ENCODE measurements at regions not wholly inside any gene's neighbourhood (a gene's known extent, or its start where the extent isn't known, plus 50 kb on each side); places are given as distances from the start of the nearest gene placed in this dataset.

DNA sequence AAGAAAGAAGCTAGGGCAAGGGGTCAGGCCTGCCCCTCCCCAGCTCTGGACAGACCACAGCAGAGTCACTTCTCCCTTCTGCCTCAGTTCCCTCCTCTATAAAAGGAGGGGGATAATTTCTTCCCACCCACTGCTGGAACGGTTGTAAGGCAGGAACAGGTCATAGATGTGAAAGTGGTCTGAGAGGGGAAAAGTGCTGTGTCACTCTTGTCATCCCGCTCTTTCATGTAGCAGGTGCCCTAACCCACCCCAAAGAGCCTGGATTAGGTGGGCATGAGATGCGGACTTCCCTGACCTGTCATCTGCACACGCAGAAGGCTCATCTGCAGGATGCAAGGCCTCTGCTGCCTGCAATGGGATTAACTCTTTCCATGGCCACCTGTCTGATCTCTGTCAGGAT lies 218.2 kb upstream of the LRFN2 start:
- TF ChIP-seq MAFK (IDR thresholded peaks at IDR 0.05; ENCODE audit: low read depth, low read length), result no peak
- no peak for TF ChIP-seq POLR2AphosphoS5 (IDR thresholded peaks at IDR 0.05; ENCODE audit: low read depth, low read length)
- TF ChIP-seq, protein P1, sequence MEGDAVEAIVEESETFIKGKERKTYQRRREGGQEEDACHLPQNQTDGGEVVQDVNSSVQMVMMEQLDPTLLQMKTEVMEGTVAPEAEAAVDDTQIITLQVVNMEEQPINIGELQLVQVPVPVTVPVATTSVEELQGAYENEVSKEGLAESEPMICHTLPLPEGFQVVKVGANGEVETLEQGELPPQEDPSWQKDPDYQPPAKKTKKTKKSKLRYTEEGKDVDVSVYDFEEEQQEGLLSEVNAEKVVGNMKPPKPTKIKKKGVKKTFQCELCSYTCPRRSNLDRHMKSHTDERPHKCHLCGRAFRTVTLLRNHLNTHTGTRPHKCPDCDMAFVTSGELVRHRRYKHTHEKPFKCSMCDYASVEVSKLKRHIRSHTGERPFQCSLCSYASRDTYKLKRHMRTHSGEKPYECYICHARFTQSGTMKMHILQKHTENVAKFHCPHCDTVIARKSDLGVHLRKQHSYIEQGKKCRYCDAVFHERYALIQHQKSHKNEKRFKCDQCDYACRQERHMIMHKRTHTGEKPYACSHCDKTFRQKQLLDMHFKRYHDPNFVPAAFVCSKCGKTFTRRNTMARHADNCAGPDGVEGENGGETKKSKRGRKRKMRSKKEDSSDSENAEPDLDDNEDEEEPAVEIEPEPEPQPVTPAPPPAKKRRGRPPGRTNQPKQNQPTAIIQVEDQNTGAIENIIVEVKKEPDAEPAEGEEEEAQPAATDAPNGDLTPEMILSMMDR (IDR thresholded peaks at IDR 0.05; ENCODE audit: control extremely low read depth in 1 of 3, insufficient read depth in 1 of 3, low read depth in 1 of 3, low read length in 3 of 3), result no peak
- TF ChIP-seq TBP (IDR thresholded peaks at IDR 0.05; ENCODE audit: low read depth, low read length), result no peak
- TF ChIP-seq, protein P2, sequence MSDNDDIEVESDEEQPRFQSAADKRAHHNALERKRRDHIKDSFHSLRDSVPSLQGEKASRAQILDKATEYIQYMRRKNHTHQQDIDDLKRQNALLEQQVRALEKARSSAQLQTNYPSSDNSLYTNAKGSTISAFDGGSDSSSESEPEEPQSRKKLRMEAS (IDR thresholded peaks at IDR 0.05), result no peak
- no peak for TF ChIP-seq POLR2A (IDR thresholded peaks at IDR 0.05; ENCODE audit: control extremely low read depth in 1 of 2, low read depth in 2 of 2, low read length in 2 of 2)
- TF ChIP-seq EZH2 (IDR thresholded peaks at IDR 0.05; ENCODE audit: low read depth, low read length, severe bottlenecking), result no peak
- TF ChIP-seq EP300 (IDR thresholded peaks at IDR 0.05; ENCODE audit: borderline replicate concordance in 1 of 2, low read depth in 2 of 2, low read length in 2 of 2), result no peak
- no peak for TF ChIP-seq TAF1 (IDR thresholded peaks at IDR 0.05; ENCODE audit: low read depth, low read length)
- no peak for TF ChIP-seq RFX5 (IDR thresholded peaks at IDR 0.05; ENCODE audit: borderline replicate concordance, low read depth, low read length)
- no peak for TF ChIP-seq POU5F1 (IDR thresholded peaks at IDR 0.05; ENCODE audit: low read depth, low read length)
- no peak for TF ChIP-seq SP1 (IDR thresholded peaks at IDR 0.05; ENCODE audit: low read depth, low read length)
- TF ChIP-seq JUN (IDR thresholded peaks at IDR 0.05; ENCODE audit: low read depth, low read length), result no peak
- TF ChIP-seq, protein P3, sequence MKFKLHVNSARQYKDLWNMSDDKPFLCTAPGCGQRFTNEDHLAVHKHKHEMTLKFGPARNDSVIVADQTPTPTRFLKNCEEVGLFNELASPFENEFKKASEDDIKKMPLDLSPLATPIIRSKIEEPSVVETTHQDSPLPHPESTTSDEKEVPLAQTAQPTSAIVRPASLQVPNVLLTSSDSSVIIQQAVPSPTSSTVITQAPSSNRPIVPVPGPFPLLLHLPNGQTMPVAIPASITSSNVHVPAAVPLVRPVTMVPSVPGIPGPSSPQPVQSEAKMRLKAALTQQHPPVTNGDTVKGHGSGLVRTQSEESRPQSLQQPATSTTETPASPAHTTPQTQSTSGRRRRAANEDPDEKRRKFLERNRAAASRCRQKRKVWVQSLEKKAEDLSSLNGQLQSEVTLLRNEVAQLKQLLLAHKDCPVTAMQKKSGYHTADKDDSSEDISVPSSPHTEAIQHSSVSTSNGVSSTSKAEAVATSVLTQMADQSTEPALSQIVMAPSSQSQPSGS (IDR thresholded peaks at IDR 0.05; ENCODE audit: low read length), result no peak
